Glomerular visceral epithelial cell (primary cell): ENCODE measurements at regions not wholly inside any gene's neighbourhood (a gene's known extent, or its start where the extent isn't known, plus 50 kb on each side); places are given as distances from the start of the nearest gene placed in this dataset.

Source experiments
- DNase-seq: peaks from one replicate; pipeline ENCODE4 v3.0.0-alpha.2; 2016; ENCODE audit errors: extremely low spot score

- no peak for DNase-seq
These were observed 85.6 kb downstream of the MARCHF4 start for GRCh38 chr2:216286616-216287231.

GRCh38 chr2:216285701-216286100, 86.6 kb downstream of the MARCHF4 start:
- DNase-seq: no peak

GRCh38 chr2:216284708-216285107, 87.6 kb downstream of the MARCHF4 start:
- DNase-seq: no peak

- no peak for DNase-seq
These were observed 89.0 kb downstream of the MARCHF4 start for GRCh38 chr2:216283038-216283900.

GRCh38 chr2:216281876-216282275, 90.4 kb downstream of the MARCHF4 start:
- no peak for DNase-seq

GRCh38 chr2:216281316-216281715, 91.0 kb downstream of the MARCHF4 start:
- DNase-seq: no peak

GRCh38 chr2:216279459-216279858, 92.8 kb downstream of the MARCHF4 start:
- no peak for DNase-seq

GRCh38 chr2:216279031-216279430, 93.3 kb downstream of the MARCHF4 start:
- DNase-seq: no peak

- DNase-seq: no peak
These were observed 96.4 kb downstream of the MARCHF4 start for GRCh38 chr2:216275890-216276289.

GRCh38 chr2:216274194-216274840, 98.0 kb downstream of the MARCHF4 start:
- DNase-seq: peak; percentile 28

GRCh38 chr2:216261042-216261537, 111.2 kb downstream of the MARCHF4 start:
- DNase-seq: no peak

GRCh38 chr2:216260629-216261028, 111.7 kb downstream of the MARCHF4 start:
- no peak for DNase-seq

- DNase-seq: no peak
These were observed 113.2 kb downstream of the MARCHF4 start for GRCh38 chr2:216259081-216259480.

- no peak for DNase-seq
These were observed 115.2 kb downstream of the MARCHF4 start for GRCh38 chr2:216257089-216257488.
